Esophagus muscularis mucosa (tissue), 3 donors: ENCODE measurements at regions not wholly inside any gene's neighbourhood (a gene's known extent, or its start where the extent isn't known, plus 50 kb on each side); places are given as distances from the start of the nearest gene placed in this dataset.

ENCODE experiments used
- CTCF ChIP-seq, 3 experiments: fragments of 200-600 bp in 2 of 3; fragments of 450-650 bp in 1 of 3; sonication (generic) in 2 of 3; IDR thresholded peaks; one replicate each; pipeline ENCODE4 v1.5.1; 2017 to 2019; ENCODE audit warnings: antibody characterized with exemption in 3 of 3, mild to moderate bottlenecking in 2 of 3, moderate library complexity in 1 of 3
- POLR2A ChIP-seq: fragments of 450-650 bp; IDR thresholded peaks from one replicate; pipeline ENCODE4 v1.6.1; 2017; ENCODE audit warnings: antibody characterized with exemption, moderate library complexity, mild to moderate bottlenecking, low read depth

DNA sequence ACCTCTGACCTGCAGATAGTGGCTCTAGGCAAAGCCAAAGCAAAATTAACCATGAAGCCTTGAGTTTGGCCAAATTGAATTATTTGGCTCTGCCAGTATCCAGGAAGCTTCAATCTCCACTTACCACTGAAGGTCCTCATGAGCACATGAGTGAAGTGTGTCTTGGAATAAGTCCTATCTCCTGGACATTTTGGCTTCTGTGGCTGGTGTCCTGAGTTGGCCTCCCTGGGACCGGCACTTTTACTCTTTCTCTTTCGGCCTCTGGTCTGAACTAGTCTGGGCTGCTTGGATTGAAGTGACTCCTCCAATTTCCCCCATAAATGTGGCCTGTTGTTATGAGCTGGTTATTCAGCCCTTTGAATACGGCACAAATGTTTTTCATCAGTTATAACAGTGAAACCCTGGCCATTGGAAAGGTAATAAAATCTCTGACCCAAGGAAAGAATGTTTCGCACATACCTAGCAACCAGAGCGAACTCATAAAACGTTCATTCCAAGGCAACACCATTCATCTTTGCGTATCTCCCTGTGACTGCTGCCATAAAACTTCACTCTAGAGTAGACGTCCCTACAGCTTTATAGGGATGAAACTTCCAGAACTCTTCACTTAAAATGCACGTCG, 216.4 kb downstream of the LPIN1 start:
- TF ChIP-seq CTCF (IDR thresholded peaks at IDR 0.05) (no peak), POLR2A (no peak)
